DND-41 (cell line): ENCODE measurements at regions not wholly inside any gene's neighbourhood (a gene's known extent, or its start where the extent isn't known, plus 50 kb on each side); places are given as distances from the start of the nearest gene placed in this dataset.

Source experiments
- EZH2 ChIP-seq: IDR thresholded peaks from 3 replicates; pipeline ENCODE4 v1.6.1; 2012; ENCODE audit warnings: borderline replicate concordance, low read depth, mild to moderate bottlenecking, moderate library complexity, low read length, inconsistent platforms; ENCODE audit not compliant: severe bottlenecking
- TF ChIP-seq, protein P1 (sequence below): IDR thresholded peaks from 2 replicates; pipeline ENCODE4 v1.5.1; 2012; ENCODE audit warnings: borderline replicate concordance, low read length, moderate library complexity, mild to moderate bottlenecking; ENCODE audit not compliant: poor library complexity, severe bottlenecking; ENCODE audit errors: extremely low read depth

DNA sequence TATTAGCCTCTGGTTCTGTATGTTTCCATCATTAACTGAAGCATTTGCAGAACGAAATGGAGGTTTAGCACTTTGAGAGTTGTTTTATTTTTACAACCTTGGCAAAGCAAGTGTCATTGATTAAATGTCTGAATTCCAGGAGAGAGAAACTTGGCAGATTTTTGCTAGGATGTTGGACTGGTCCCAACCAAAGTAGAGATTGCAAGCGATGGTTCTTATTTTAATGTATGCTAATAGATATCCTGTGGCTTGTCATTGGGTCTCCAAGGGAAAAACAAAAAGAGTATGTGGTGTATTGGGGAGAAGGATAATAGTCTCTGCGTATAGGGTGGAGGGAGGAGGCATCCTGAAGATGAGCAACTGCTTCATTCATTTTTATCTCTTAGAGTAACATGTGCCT is 457.2 kb upstream of the RUNX1 start:
- TF ChIP-seq, protein P1, sequence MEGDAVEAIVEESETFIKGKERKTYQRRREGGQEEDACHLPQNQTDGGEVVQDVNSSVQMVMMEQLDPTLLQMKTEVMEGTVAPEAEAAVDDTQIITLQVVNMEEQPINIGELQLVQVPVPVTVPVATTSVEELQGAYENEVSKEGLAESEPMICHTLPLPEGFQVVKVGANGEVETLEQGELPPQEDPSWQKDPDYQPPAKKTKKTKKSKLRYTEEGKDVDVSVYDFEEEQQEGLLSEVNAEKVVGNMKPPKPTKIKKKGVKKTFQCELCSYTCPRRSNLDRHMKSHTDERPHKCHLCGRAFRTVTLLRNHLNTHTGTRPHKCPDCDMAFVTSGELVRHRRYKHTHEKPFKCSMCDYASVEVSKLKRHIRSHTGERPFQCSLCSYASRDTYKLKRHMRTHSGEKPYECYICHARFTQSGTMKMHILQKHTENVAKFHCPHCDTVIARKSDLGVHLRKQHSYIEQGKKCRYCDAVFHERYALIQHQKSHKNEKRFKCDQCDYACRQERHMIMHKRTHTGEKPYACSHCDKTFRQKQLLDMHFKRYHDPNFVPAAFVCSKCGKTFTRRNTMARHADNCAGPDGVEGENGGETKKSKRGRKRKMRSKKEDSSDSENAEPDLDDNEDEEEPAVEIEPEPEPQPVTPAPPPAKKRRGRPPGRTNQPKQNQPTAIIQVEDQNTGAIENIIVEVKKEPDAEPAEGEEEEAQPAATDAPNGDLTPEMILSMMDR: no peak
- no peak for TF ChIP-seq EZH2
